Sigmoid colon (tissue), 6 donors: ENCODE measurements at regions not wholly inside any gene's neighbourhood (a gene's known extent, or its start where the extent isn't known, plus 50 kb on each side); places are given as distances from the start of the nearest gene placed in this dataset.

ENCODE experiments used
- DNase-seq: peaks from one replicate; pipeline ENCODE4 v3.0.0-alpha.2; 2019
- H3K27ac ChIP-seq, 4 donors: fragments of 200-600 bp; sonication (generic); one replicate each; pipeline ENCODE4 v1.5.1; 2016 to 2019; ENCODE audit warnings: mild to moderate bottlenecking in 1 of 4
- H3K27me3 ChIP-seq, 3 donors: fragments of 200-600 bp; sonication (generic); one replicate each; pipeline ENCODE4 v1.5.1; 2019; ENCODE audit warnings: mild to moderate bottlenecking in 1 of 3
- H3K36me3 ChIP-seq, 4 donors: fragments of 200-600 bp; sonication (generic); one replicate each; pipeline ENCODE4 v1.5.1; 2016 to 2019
- H3K4me1 ChIP-seq, 4 donors: fragments of 200-600 bp; sonication (generic); one replicate each; pipeline ENCODE4 v1.5.1; 2017 to 2019
- H3K4me3 ChIP-seq, 4 donors: fragments of 200-600 bp; sonication (generic); one replicate each; pipeline ENCODE4 v1.5.1; 2017 to 2019; ENCODE audit warnings: mild to moderate bottlenecking in 2 of 4, moderate library complexity in 1 of 4
- H3K9me3 ChIP-seq, 4 donors: fragments of 200-600 bp in 3 of 4; sonication (generic) in 3 of 4; one replicate each; pipeline versions ENCODE4 v1.5.1 to v1.6.1; 2013 to 2019
- CTCF ChIP-seq, 4 experiments: fragments of 450-650 bp in 3 of 4; fragments of 200-600 bp in 1 of 4; IDR thresholded peaks; one replicate each; pipeline ENCODE4 v1.5.1; 2016 to 2019; ENCODE audit warnings: antibody characterized with exemption in 4 of 4, mild to moderate bottlenecking in 3 of 4, moderate library complexity in 2 of 4
- EP300 ChIP-seq, 4 donors: sonication (generic); formaldehyde crosslinking; IDR thresholded peaks; one replicate each; pipeline ENCODE4 v1.6.1; 2017; ENCODE audit warnings: antibody characterized with exemption in 4 of 4
- POLR2A ChIP-seq, 2 donors: fragments of 450-650 bp; IDR thresholded peaks; one replicate each; pipeline ENCODE4 v1.6.1; 2016; ENCODE audit warnings: antibody characterized with exemption in 2 of 2, mild to moderate bottlenecking in 2 of 2, moderate library complexity in 2 of 2
- POLR2AphosphoS5 ChIP-seq, 4 donors: sonication (generic); formaldehyde crosslinking; IDR thresholded peaks; one replicate each; pipeline ENCODE4 v1.6.1; 2017; ENCODE audit warnings: antibody characterized with exemption in 4 of 4
- WGBS, 2 donors: extraction: QIAGEN DNeasy Blood & Tissue Kit; methylation state at CpG; one replicate each; pipeline ENCODE4 v1.1.7; 2013; 5-methylcytosine and 5-hydroxymethylcytosine counted together
- intact Hi-C: fragments of 100-400 bp; cut with DNase I; formaldehyde crosslinking; loops from one replicate; pipeline ENCODE4 v1.15.1; 2023
- donor health status: healthy with polysubstance abuse.
- donor health status: healthy.

DNA sequence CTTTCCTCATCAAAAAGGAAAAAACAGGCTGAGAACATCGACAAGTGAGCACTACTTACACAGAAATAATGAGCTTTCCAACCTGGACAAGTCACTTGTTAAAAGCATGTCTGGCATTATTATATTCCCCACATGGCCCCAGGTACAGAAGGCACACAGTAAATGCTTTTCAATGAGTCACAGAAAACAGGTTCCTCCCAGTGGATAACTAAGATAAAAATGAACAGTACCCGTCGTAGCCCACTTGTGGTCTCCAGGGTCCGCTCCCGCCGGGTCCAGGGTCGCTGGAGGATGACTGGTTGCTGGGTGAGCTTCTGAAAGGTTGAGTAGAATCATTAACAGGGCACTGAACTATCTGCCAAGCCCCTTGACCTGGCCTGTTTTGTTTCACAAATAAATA, 186.6 kb downstream of the SIPA1L2 start:
- H3K9me3 ChIP-seq = no peaks in the 10 kb centered on the region
- DNase-seq = no peak
- peaks cover 0 to 3% (median 0%) of the 10 kb centered on the region in 4 donors for H3K4me1 ChIP-seq
- no peaks in the 10 kb centered on the region for H3K27me3 ChIP-seq
- TF ChIP-seq CTCF (IDR thresholded peaks at IDR 0.05) (no peak), EP300 (IDR thresholded peaks at IDR 0.05) (no peak), POLR2A (IDR thresholded peaks at IDR 0.05) (no peak), POLR2AphosphoS5 (IDR thresholded peaks at IDR 0.05) (no peak)
- H3K27ac ChIP-seq = no peak overlapping the region
- intact Hi-C loops = no loop called here
- H3K36me3 ChIP-seq = peaks cover 0 to 71% (median 20%) of the 10 kb centered on the region in 4 donors
- 87 to 91% methylated on average over 7 of the region's 7 CpGs for WGBS, 2 donors
- no peak overlapping the region for H3K4me3 ChIP-seq

DNA sequence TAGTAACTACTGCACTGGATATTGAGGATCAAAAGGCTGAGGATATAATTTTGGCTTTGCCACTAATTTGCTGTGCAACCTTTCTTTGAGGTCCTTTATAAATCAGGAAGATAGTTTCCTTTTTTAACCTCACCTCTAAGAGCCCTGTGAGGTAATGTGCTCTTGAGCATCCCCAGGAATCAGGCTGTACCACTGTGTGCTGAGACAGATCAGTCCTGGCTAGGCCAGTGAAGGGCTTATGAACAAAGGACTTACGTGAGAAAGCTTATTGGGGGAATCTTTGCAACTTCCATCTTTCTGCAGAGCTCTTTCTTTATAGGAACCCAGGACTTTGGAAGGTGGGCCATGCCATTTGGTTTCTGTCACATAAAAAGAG, 188.9 kb downstream of the SIPA1L2 start:
- Histone ChIP-seq H3K4me3 (no peak overlapping the region), H3K36me3 (peaks cover 0 to 81% (median 20%) of the 10 kb centered on the region in 4 donors), H3K4me1 (peaks cover 0 to 16% (median 6%) of the 10 kb centered on the region in 4 donors), H3K27me3 (no peaks in the 10 kb centered on the region), H3K9me3 (no peaks in the 10 kb centered on the region), H3K27ac (no peak overlapping the region)
- intact Hi-C loops = no loop called here
- WGBS, 2 donors = 96 to 98% methylated on average over 1 of the region's 1 CpG
- TF ChIP-seq POLR2AphosphoS5 (IDR thresholded peaks at IDR 0.05) (no peak), EP300 (IDR thresholded peaks at IDR 0.05) (no peak), CTCF (IDR thresholded peaks at IDR 0.05) (no peak), POLR2A (IDR thresholded peaks at IDR 0.05) (no peak)
- no peak for DNase-seq

DNA sequence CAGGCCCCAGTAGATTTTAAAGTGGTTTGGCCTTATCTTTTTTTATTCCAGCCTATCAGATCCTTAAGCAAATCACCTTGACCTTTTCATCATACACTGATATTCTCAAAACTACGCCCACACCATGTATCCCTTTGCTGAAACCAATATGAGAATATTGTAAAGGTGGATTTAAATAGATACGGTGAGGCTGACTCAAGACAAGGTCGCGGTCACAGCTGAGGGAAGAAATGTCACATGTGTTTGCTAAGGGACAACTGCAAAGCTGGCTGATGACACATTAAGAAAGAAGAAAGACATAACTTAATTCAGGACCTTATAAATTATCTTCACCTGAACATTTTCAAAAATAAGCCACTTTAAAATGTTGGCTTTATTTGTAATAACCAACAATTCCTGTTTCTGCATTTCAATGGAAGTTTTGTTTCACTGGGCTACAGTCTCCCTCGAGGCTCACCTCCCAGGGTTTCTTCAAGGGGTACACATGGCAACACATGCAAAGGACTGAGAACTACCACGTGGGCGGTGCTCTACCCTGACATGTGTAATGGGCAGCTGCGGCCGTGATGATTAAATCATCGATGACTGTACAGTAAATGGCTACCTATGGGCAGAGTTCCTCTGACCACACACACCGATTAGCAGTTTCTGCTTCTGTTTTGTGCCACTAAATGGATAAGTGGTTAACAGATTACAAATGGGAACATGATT, 189.5 kb downstream of the SIPA1L2 start:
- no peak overlapping the region for H3K27ac ChIP-seq
- no peak for DNase-seq
- H3K4me1 ChIP-seq = peaks cover 0 to 22% (median 11%) of the 10 kb centered on the region in 4 donors
- TF ChIP-seq EP300 (IDR thresholded peaks at IDR 0.05) (no peak), POLR2A (IDR thresholded peaks at IDR 0.05) (no peak), CTCF (IDR thresholded peaks at IDR 0.05) (no peak), POLR2AphosphoS5 (IDR thresholded peaks at IDR 0.05) (no peak)
- H3K4me3 ChIP-seq = no peak overlapping the region
- 92 to 93% methylated on average over 11 of the region's 11 CpGs for WGBS, 2 donors
- intact Hi-C loops = no loop called here
- H3K36me3 ChIP-seq = peaks cover 0 to 78% (median 18%) of the 10 kb centered on the region in 4 donors
- no peaks in the 10 kb centered on the region for H3K27me3 ChIP-seq
- no peaks in the 10 kb centered on the region for H3K9me3 ChIP-seq

- Histone ChIP-seq H3K4me1 (peaks cover 0 to 25% (median 15%) of the 10 kb centered on the region in 4 donors), H3K4me3 (no peak overlapping the region), H3K27ac (no peak overlapping the region), H3K36me3 (peaks cover 0 to 64% (median 17%) of the 10 kb centered on the region in 4 donors), H3K9me3 (no peaks in the 10 kb centered on the region), H3K27me3 (no peaks in the 10 kb centered on the region)
- 97% methylated on average over 18 of the region's 18 CpGs for whole genome bisulfite sequencing, 2 donors
- DNase-seq = no peak
- intact Hi-C loops = loop anchor here (5.0 kb wide), 2 partner anchors 33 to 188 kb away; no protein-coding TSS in a partner anchor
- TF ChIP-seq EP300 (IDR thresholded peaks at IDR 0.05) (no peak), POLR2A (IDR thresholded peaks at IDR 0.05) (no peak), POLR2AphosphoS5 (IDR thresholded peaks at IDR 0.05) (no peak), CTCF (IDR thresholded peaks at IDR 0.05) (no peak)
Measured at GRCh38 chr1:232439011-232439410, 190.9 kb downstream of the SIPA1L2 start.
